ENCODE measurements at regions not wholly inside any gene's neighbourhood (a gene's known extent, or its start where the extent isn't known, plus 50 kb on each side); places are given as distances from the start of the nearest gene placed in this dataset.

DNA sequence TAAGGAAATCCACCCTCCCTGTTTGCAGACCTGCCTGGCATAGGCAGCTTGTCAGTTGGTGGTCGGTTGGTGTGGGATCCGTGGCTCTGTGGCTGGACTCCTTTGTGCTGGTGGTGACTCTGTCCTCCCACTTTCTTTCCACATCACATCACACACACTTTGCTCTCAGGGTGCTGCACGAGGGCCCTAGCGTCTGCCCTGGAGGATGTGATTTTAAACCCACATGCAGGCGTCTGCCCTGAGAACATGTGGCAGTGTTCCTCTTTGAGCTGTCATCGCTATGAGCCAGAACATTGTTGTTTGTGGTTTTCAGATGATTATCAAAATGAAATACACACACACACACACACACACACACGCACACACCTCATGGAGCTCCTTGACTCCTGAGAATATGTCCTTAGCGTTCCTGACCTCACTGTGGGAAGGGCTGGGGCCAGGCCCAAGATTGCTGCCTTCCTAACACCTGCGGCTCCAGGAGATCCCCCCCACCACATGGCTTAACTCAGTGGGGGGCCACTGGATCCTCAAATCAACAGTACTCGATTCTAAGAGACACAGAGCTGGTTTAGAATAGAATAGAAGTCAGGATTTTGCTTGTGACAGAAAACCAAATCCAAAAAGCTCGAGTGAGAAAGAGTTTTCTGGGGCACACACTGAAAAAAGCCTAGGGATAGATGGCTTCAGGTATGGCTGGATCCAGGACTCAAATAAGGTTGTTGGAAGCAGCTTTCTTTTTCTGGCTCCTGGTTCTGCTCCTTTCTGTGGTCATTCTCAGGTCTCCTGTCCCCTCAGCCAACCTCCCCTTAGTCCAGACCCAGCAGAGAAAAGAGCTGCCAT lies 54.8 kb downstream of the RTP5 start:
- no peak for DNase-seq

GRCh38 chr2:241924909-241925250 lies 55.4 kb downstream of the RTP5 start:
- no peak for DNase-seq

DNA sequence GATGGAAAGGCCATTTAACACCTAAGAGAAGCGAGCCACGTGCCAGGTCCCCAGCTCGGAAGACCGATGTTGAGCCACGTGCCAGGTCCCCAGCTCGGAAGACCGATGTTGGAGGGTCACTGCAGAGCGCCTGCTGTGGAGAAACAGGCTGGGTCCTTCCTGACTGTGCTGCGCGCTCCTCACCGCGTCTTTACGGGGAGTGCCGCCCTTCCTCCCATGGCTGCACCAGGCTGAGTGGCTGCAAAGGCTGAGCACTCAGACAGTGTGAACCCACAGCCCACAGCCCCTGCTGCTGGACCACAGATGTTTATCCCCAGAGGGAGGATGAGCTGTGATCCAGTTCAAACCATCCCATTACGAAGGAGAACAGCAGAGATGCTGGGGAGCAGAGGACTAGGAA lies 55.7 kb downstream of the RTP5 start:
- no peak for DNase-seq

GRCh38 chr2:241925821-241926441 lies 56.4 kb downstream of the RTP5 start:
- DNase-seq = no peak

DNA sequence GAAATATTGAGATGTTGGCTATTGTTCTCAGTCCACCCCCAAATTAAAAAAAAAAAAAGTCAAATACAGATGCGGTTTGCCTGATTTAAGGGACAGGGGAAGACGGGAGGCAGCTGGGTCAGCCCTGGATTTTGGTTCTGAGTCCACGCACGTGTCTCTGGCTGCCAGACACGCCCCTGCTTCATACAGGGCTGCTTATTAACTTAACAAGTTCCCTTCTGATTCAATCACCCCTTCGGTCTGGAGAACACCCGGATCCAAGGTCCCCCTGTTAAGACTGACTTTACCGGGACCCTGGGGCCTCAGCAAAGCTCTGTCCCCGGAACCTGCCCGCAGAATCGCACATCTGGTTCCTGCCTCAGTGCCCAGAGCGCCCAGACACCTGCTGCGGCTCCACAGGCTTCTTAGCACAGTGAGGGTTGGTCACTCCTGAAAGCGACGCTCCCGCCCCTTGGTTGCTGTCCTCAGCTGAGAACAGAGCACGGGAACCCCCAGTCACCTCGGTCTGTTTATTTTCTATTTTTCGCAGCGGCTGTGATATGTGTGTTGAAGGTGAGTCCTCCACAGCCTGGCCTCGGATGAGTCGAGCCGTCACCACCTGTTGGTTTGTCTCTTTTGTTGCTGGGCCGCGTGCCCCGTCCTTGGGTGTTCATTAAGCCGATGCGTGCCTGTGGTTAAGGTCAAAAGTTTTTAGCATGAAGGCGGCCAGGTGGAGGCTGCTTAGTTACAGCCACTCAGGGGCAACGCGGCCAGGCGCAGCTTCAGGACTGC lies 57.2 kb downstream of the RTP5 start:
- DNase-seq = no peak

- no peak for DNase-seq
Observed at GRCh38 chr2:241929551-241930490, 60.3 kb downstream of the RTP5 start.

DNA sequence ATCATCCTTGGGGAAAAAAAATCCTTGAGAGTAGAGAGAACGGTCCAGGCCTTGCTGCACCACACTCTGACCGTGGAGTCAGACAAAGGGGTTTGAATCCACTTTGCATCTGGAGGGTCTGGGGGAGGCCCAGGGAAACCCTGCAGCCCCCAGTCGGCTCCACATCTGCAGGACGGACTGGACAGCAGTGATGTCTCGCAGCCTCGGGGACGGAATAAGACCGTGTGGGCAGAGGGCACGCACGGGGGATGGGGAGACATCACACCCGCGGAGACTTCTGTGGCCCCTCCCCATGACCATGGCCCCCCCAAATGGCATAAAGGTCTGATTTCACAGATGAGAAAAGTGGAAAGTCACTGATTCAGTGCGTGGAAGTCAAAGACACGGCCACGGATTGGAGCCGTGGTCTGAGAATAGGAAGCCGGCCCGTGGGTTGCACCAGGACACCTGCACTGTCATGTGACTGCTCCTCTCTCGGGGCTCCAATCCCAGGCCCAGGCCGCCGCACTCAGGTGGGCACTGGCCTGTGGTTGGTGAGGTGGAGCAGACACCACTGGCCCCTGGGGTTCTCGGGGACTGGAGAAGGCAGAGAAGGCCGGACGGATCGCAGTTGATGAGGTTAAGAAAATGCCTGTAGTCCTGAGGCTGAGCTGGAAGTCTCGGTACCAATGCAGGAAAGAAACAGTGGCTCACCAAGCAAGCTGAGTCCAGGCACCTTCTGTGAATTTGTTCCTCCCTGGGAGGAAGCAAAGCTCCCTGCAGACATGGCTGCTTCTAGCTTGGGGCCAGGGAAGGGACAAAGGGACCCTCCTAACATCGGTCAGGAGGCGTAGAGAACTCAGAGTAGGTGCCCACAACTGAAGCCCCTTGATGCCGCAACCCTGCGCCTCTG lies 61.8 kb downstream of the RTP5 start:
- no peak for DNase-seq

DNA sequence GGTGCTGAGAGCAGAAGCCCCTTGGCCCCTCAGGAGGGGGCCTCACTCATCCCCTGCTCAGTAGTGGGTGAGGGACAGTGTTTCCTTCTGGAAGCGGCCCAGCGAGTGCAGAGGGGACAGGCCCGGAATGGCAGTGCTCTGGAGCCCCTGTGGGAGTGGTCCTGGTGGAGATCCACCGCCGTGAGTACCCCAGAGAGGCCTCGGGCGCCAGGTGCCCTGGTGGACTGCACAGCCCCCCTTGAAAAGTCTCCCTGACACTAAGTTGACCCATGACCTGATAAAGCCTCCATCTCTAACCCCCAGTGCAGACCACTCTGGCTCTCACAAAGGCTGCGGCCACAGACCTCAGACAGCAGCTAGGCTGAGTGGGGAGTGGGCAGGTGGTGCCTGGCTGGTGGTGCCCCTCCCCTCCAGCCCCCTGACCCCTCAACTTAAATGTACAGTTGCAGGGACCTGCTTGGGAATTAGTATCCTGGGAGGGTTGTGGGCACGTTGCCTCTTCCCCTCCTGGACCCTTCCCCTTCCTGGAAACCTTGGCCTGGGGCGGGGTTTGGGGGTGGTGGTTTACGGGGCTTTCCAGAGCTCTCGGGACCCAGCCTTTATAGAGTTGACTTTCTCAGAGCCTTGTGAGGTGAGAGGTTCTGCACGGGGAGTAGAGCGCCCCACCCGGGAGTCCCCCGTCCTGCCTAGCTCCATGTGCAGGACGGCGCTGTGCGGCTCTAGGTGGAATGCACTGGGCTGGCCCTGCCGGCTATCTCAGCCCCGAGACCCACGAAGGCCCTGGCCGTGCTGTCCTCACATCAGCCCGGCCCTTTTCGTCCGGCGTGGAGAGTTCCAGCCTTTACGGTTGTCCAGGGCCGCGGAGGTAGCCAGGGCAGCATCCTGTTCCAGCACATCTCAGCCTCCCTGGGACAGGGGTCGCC lies 62.7 kb downstream of the RTP5 start:
- no peak for DNase-seq

DNA sequence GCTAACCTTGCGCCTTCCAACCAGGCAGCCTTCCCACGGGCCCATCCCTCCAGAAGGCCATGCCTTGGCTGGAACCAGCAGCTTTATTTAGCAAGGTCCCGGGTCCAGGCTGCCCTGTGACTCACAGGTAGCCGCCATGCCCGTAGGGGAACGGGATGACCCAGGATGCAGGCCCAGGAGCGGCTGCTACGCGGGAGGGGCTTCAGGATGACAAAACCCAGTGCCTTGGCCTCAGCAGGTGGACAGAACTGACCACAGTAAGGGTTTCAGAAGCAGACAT lies 63.3 kb downstream of the RTP5 start:
- no peak for DNase-seq

DNA sequence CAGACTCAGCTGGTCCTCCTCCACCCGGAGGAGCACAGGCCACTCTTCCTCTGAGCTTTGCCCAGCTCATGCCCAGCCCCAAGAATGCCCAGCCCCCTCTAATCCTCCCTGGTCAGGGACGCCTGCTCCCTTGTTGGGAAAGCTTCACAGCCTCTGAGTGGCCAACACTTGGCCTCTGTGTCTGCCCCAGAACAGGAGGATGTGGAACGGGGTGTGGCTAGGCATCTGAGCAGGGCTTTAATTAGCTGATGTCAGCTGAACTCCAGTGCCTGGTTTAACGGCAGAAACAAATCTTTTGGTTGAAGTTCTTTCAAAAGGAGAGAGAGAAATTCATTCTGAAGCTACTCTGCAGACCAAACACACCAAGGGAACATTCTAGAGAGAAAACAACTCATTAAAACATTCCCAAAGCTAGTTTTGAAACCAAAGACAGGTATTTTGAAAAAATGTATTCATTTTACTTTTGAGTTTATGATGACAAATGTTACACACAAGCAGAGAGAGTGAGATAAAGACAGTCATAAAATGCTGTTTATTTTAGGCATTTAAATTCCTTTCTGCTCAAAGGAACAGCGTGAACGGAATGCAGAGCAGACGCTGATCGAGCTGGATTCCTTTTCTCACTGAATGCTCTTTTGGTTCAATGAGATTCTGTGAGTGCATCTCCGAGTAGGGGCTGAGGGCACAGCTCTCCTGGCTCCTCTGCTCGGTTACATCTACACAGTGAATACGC lies 63.8 kb downstream of the RTP5 start:
- no peak for DNase-seq

GRCh38 chr2:241935314-241935713 lies 65.8 kb downstream of the RTP5 start:
- no peak for DNase-seq

- DNase-seq = no peak
Observed at GRCh38 chr2:241935774-241936173, 66.2 kb downstream of the RTP5 start.

DNA sequence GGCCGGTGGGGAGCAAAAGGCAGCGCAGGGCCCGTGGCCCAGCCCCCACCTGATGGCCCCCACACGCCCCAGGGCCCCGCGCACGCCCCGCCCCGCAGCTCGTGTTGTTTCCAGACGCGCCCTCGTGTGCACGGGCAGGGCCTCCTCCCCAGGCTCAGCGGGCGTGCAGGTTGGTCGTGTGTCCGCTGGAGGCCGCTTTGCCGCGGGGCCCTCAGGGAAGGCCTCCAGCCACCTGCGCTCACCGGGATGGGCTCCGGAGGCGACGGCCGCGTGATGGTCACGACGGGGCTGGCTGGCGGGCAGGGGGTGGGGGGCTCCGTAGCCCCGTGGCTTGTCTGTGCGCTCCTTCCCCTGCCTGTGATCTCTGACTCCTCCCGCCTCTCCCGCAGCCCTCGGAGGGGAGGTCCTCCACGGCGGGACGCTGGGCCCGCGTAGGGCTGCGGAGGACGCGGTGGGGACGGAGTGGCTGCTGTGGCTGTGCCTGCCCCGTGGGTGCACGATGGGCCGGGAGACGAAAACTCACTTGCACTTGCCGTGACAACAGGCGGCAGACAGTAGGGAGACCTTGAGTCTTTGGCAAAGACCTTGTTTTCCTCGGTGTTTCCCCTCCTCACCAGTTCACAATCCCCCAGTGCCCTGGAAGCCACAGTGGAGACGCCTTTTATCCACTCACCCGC lies 67.1 kb downstream of the RTP5 start:
- DNase-seq = no peak

GRCh38 chr2:241937297-241937696 lies 67.8 kb downstream of the RTP5 start:
- DNase-seq = no peak

DNA sequence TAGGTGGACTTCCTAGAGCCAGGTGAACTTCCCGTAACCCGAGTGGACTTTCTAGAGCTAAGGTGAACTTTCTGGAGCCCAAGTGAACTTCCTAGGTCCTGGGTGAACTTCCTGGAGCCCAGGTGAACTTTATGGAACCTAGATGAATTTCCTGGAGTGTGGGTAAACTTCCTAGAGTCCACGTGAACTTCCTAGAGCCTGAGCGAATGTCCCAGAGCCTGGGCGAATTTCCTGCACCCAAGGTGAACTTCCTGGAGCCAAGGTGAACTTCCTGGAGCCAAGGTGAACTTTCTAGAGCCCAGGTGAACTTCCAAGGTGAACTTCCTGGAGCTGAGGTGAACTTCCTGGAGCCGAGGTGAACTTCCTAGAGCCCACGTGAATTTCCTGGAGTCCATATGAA lies 70.0 kb downstream of the RTP5 start:
- DNase-seq = no peak

- no peak for DNase-seq
Observed at GRCh38 chr2:241940329-241940728, 70.8 kb downstream of the RTP5 start.

GRCh38 chr2:241941691-241942301 lies 72.3 kb downstream of the RTP5 start:
- DNase-seq = no peak

GRCh38 chr2:241942416-241943208 lies 73.1 kb downstream of the RTP5 start:
- DNase-seq = no peak

Measured in activated naive CD4-positive, alpha-beta T cell treated with anti-CD3 and anti-CD28 coated beads, Interleukin-2, amount 50 U/mL, for 16 hours (primary cell).